ENCODE measurements at regions not wholly inside any gene's neighbourhood (a gene's known extent, or its start where the extent isn't known, plus 50 kb on each side); places are given as distances from the start of the nearest gene placed in this dataset.

GRCh38 chr1:70778056-70778762, 269.4 kb downstream of the PTGER3 start:
- Histone ChIP-seq H3K9ac (replicated peaks in 1 of 4; ENCODE audit: extremely low read depth in 1 of 4, low read depth in 3 of 4, low read length in 3 of 4) (no peak overlapping the region), H2BK20ac (ENCODE audit: low read length) (no peak overlapping the region), H3K79me2 (ENCODE audit: control insufficient read depth in 1 of 2, insufficient read depth in 2 of 2, low read length in 2 of 2) (no peaks in the 10 kb centered on the region), H2AFZ (ENCODE audit: low read length) (no peak overlapping the region), H4K91ac (replicated peaks; ENCODE audit: insufficient read length, low read length) (no peak overlapping the region), H3K9me3 (ENCODE audit: insufficient read depth in 2 of 2, low read depth in 1 of 2, low read length in 1 of 2) (no peaks in the 10 kb centered on the region), H3K4me3 (ENCODE audit: extremely low read depth in 1 of 4, insufficient read depth in 2 of 4, low read depth in 3 of 4, low read length in 4 of 4) (no peak overlapping the region), H3K4me1 (replicated peaks in 1 of 4; ENCODE audit: control insufficient read depth in 3 of 4, insufficient read depth in 4 of 4, low read length in 3 of 4) (no peaks in the 10 kb centered on the region), H2BK12ac (ENCODE audit: low read depth, low read length) (no peak overlapping the region), H3K27me3 (replicated peaks in 1 of 4; ENCODE audit: control insufficient read depth in 3 of 4, extremely low read depth in 1 of 4, insufficient read depth in 3 of 4, low read length in 3 of 4) (no peaks in the 10 kb centered on the region), H2BK120ac (replicated peaks; ENCODE audit: low read depth, low read length) (no peak overlapping the region), H3K4me2 (ENCODE audit: insufficient read depth in 1 of 2, low read depth in 2 of 2, low read length in 2 of 2) (no peak overlapping the region), H2BK15ac (ENCODE audit: low read length) (no peak overlapping the region), H3K14ac (ENCODE audit: insufficient read length) (no peak overlapping the region), H4K5ac (ENCODE audit: insufficient read length, low read depth, low read length) (no peak overlapping the region), H4K20me1 (replicated peaks in 1 of 2; ENCODE audit: control insufficient read depth in 1 of 2, insufficient read depth in 2 of 2, low read length in 2 of 2) (no peaks in the 10 kb centered on the region), H3K36me3 (ENCODE audit: control insufficient read depth in 2 of 4, insufficient read depth in 4 of 4, low read length in 3 of 4) (no peaks in the 10 kb centered on the region), H3K4ac (replicated peaks; ENCODE audit: insufficient read length, low read depth, low read length) (no peak overlapping the region), H3K23me2 (ENCODE audit: low read depth, low read length) (no peaks in the 10 kb centered on the region), H2AK5ac (ENCODE audit: low read depth, low read length) (no peak overlapping the region), H3K79me1 (ENCODE audit: low read depth, low read length) (no peaks in the 10 kb centered on the region), H2BK5ac (ENCODE audit: low read depth, low read length) (no peak overlapping the region), H3K56ac (replicated peaks; ENCODE audit: insufficient read length, low read depth, low read length) (no peak overlapping the region), H3K27ac (ENCODE audit: low read depth, low read length) (no peak overlapping the region), H3K18ac (ENCODE audit: extremely low read depth, low read length) (no peak overlapping the region), H3K23ac (ENCODE audit: insufficient read length) (no peak overlapping the region), H4K8ac (ENCODE audit: extremely low read depth, insufficient read depth, low read length) (no peak overlapping the region)
- POLR2A ChIA-PET (ENCODE audit: partially characterized antibody), result no interaction called here
- FAIRE-seq (no peak), DNase-seq (ENCODE audit: low read depth in 1 of 2, low spot score in 2 of 2) (no peak)
- TF ChIP-seq ATF3 (IDR thresholded peaks at IDR 0.05; ENCODE audit: insufficient read depth, low read depth, low read length) (no peak), BRCA1 (IDR thresholded peaks at IDR 0.05; ENCODE audit: low read depth, low read length) (no peak)
- WGBS, 2 experiments (ENCODE audit: extremely low coverage in 1 of 2, insufficient coverage in 1 of 2, insufficient read length in 1 of 2, insufficient replicate concordance in 2 of 2, low coverage in 1 of 2, low lambda C conversion rate in 2 of 2, missing lambda C conversion rate in 1 of 2), result 93% methylated on average over 2 of the region's 2 CpGs; no CpG with 5 or more reads in 1 of the 2 experiments
- CTCF ChIA-PET (ENCODE audit: partially characterized antibody), result interaction anchor here (0.9 kb wide), 1 partner anchor 34 kb away, joined by 5 read pairs; no protein-coding TSS in a partner anchor
